SK-N-SH (cell line): ENCODE measurements at regions not wholly inside any gene's neighbourhood (a gene's known extent, or its start where the extent isn't known, plus 50 kb on each side); places are given as distances from the start of the nearest gene placed in this dataset.

Experiments
- EZH2phosphoT487 ChIP-seq: fragments of 200-600 bp; sonication (generic); IDR thresholded peaks from 2 replicates; pipeline ENCODE4 v1.6.1; 2017; ENCODE audit warnings: low read depth, mixed run types, mild to moderate bottlenecking, antibody characterized with exemption, moderate library complexity, borderline replicate concordance
- JUND ChIP-seq: IDR thresholded peaks from 2 replicates; pipeline ENCODE4 v1.4.0; 2012
- MXI1 ChIP-seq: IDR thresholded peaks from 2 replicates; pipeline ENCODE4 v1.6.1; 2012; ENCODE audit warnings: mild to moderate bottlenecking, low read depth, low read length, improper control_type of control experiment
- NFIC ChIP-seq: IDR thresholded peaks from 2 replicates; pipeline ENCODE4 v1.4.0; 2012; ENCODE audit warnings: borderline replicate concordance
- POLR2AphosphoS5 ChIP-seq: IDR thresholded peaks from 2 replicates; pipeline ENCODE4 v1.6.1; 2012; ENCODE audit warnings: low read depth, low read length
- RCOR1 ChIP-seq: fragments of 150-350 bp; IDR thresholded peaks from 2 replicates; pipeline ENCODE4 v1.6.1; 2017; ENCODE audit warnings: antibody characterized with exemption, low read length
- RXRA ChIP-seq: IDR thresholded peaks from 2 replicates; pipeline ENCODE4 v1.4.0; 2012; ENCODE audit warnings: low read depth, mild to moderate bottlenecking, borderline replicate concordance
- TF ChIP-seq, protein P1 (sequence below): fragments of 200-600 bp; sonication (generic); IDR thresholded peaks from 2 replicates; pipeline ENCODE4 v1.6.1; 2017; ENCODE audit warnings: antibody characterized with exemption, mild to moderate bottlenecking, moderate library complexity
- TF ChIP-seq, protein P2 (sequence below): IDR thresholded peaks from 2 replicates; pipeline ENCODE4 v1.4.0; 2012; ENCODE audit warnings: low read depth

DNA sequence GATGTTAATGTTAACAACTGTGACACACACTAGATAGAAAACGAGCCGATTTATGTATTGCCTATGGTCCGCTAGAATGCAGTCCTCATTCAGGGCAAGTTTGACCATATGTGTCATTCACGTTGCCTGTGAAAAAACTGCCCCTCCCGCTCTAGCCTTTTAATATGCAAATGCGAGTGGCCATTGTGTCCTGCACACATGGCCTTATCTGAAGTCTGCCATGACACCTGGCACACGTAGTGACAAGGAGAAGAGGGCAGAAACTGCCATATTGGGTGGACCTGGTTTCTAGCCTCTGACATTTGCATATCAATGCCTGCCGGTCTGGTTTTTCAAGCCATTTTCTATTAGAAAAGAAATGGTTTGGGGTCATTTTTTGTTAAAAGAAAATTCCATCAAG is 303.3 kb upstream of the TECRL start:
- TF ChIP-seq, protein P1, sequence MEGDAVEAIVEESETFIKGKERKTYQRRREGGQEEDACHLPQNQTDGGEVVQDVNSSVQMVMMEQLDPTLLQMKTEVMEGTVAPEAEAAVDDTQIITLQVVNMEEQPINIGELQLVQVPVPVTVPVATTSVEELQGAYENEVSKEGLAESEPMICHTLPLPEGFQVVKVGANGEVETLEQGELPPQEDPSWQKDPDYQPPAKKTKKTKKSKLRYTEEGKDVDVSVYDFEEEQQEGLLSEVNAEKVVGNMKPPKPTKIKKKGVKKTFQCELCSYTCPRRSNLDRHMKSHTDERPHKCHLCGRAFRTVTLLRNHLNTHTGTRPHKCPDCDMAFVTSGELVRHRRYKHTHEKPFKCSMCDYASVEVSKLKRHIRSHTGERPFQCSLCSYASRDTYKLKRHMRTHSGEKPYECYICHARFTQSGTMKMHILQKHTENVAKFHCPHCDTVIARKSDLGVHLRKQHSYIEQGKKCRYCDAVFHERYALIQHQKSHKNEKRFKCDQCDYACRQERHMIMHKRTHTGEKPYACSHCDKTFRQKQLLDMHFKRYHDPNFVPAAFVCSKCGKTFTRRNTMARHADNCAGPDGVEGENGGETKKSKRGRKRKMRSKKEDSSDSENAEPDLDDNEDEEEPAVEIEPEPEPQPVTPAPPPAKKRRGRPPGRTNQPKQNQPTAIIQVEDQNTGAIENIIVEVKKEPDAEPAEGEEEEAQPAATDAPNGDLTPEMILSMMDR: no peak
- no peak for TF ChIP-seq JUND
- TF ChIP-seq POLR2AphosphoS5: no peak
- no peak for TF ChIP-seq RXRA
- no peak for TF ChIP-seq NFIC
- no peak for TF ChIP-seq EZH2phosphoT487
- no peak for TF ChIP-seq RCOR1
- TF ChIP-seq, protein P2, sequence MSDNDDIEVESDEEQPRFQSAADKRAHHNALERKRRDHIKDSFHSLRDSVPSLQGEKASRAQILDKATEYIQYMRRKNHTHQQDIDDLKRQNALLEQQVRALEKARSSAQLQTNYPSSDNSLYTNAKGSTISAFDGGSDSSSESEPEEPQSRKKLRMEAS: no peak
- TF ChIP-seq MXI1: no peak
